ENCODE measurements at regions not wholly inside any gene's neighbourhood (a gene's known extent, or its start where the extent isn't known, plus 50 kb on each side); places are given as distances from the start of the nearest gene placed in this dataset.

DNA sequence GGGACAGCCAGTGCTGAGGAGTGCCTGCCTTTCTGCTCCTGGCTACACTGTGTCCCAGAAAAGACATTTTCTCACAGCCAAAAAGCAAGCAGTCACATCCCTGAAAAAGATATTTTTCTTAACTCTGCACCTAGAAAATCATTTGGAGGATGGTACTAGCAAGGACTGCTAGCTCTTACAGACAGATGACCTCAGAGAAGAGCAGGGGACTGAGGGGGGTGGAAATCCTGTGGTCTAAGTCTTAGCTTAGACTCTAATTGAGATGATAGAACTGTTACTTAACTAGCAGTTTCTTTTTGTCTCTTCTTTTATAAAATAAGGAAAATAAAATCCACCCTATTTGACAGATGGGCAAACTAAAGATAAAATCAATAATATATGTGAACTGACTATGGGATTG lies 152.8 kb downstream of the TMEM200A start:
- TF ChIP-seq GABPA (IDR thresholded peaks at IDR 0.05; ENCODE audit: low read depth) (no peak), POLR2AphosphoS5 (IDR thresholded peaks at IDR 0.05; ENCODE audit: low read depth) (no peak), SPI1 (IDR thresholded peaks at IDR 0.05; ENCODE audit: borderline replicate concordance, low read depth) (no peak)
- TF ChIP-seq, protein P1, sequence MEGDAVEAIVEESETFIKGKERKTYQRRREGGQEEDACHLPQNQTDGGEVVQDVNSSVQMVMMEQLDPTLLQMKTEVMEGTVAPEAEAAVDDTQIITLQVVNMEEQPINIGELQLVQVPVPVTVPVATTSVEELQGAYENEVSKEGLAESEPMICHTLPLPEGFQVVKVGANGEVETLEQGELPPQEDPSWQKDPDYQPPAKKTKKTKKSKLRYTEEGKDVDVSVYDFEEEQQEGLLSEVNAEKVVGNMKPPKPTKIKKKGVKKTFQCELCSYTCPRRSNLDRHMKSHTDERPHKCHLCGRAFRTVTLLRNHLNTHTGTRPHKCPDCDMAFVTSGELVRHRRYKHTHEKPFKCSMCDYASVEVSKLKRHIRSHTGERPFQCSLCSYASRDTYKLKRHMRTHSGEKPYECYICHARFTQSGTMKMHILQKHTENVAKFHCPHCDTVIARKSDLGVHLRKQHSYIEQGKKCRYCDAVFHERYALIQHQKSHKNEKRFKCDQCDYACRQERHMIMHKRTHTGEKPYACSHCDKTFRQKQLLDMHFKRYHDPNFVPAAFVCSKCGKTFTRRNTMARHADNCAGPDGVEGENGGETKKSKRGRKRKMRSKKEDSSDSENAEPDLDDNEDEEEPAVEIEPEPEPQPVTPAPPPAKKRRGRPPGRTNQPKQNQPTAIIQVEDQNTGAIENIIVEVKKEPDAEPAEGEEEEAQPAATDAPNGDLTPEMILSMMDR (IDR thresholded peaks at IDR 0.05; ENCODE audit: insufficient read depth, low read length), result no peak
- TF ChIP-seq, protein P2, sequence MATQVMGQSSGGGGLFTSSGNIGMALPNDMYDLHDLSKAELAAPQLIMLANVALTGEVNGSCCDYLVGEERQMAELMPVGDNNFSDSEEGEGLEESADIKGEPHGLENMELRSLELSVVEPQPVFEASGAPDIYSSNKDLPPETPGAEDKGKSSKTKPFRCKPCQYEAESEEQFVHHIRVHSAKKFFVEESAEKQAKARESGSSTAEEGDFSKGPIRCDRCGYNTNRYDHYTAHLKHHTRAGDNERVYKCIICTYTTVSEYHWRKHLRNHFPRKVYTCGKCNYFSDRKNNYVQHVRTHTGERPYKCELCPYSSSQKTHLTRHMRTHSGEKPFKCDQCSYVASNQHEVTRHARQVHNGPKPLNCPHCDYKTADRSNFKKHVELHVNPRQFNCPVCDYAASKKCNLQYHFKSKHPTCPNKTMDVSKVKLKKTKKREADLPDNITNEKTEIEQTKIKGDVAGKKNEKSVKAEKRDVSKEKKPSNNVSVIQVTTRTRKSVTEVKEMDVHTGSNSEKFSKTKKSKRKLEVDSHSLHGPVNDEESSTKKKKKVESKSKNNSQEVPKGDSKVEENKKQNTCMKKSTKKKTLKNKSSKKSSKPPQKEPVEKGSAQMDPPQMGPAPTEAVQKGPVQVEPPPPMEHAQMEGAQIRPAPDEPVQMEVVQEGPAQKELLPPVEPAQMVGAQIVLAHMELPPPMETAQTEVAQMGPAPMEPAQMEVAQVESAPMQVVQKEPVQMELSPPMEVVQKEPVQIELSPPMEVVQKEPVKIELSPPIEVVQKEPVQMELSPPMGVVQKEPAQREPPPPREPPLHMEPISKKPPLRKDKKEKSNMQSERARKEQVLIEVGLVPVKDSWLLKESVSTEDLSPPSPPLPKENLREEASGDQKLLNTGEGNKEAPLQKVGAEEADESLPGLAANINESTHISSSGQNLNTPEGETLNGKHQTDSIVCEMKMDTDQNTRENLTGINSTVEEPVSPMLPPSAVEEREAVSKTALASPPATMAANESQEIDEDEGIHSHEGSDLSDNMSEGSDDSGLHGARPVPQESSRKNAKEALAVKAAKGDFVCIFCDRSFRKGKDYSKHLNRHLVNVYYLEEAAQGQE (IDR thresholded peaks at IDR 0.05; ENCODE audit: insufficient replicate concordance, low read depth), result no peak
- H3K27ac ChIP-seq (replicated peaks), result no peak overlapping the region
- no peaks in the 10 kb centered on the region for H3K27me3 ChIP-seq (ENCODE audit: insufficient read depth, poor library complexity, severe bottlenecking)
- no peak for DNase-seq (ENCODE audit: low read depth in 1 of 2, low spot score in 1 of 2)
- no peak overlapping the region for H3K4me3 ChIP-seq (replicated peaks; ENCODE audit: insufficient read depth, low read length)

DNA sequence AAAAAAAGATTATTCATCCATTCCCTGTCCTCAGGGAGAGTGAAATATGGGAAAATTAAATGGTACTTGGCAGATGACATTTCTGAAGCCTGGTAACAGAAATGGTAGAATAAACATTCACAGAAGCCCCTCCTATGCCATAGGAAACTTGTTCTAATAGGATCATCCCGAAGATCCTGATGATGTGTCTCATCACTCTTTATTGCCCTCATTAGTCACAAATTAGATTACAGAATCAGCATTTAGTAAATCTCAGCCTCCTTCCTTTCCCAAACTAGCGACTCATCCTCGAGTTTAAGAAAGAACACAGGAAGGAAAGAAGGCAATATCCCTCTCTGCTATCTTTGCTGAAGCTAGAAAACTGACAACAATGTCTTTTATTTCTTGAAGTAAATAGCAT lies 154.4 kb downstream of the TMEM200A start:
- Histone ChIP-seq H3K27ac (replicated peaks) (no peak overlapping the region), H3K27me3 (ENCODE audit: insufficient read depth, poor library complexity, severe bottlenecking) (no peaks in the 10 kb centered on the region), H3K4me3 (replicated peaks; ENCODE audit: insufficient read depth, low read length) (no peak overlapping the region)
- TF ChIP-seq GABPA (IDR thresholded peaks at IDR 0.05; ENCODE audit: low read depth) (no peak), POLR2AphosphoS5 (IDR thresholded peaks at IDR 0.05; ENCODE audit: low read depth) (no peak), SPI1 (IDR thresholded peaks at IDR 0.05; ENCODE audit: borderline replicate concordance, low read depth) (no peak)
- TF ChIP-seq, protein P1 (IDR thresholded peaks at IDR 0.05; ENCODE audit: insufficient read depth, low read length), result no peak
- TF ChIP-seq, protein P2 (IDR thresholded peaks at IDR 0.05; ENCODE audit: insufficient replicate concordance, low read depth), result no peak
- no peak for DNase-seq (ENCODE audit: low read depth in 1 of 2, low spot score in 1 of 2)

GRCh38 chr6:130520801-130521200 lies 155.0 kb downstream of the TMEM200A start:
- Histone ChIP-seq H3K27me3 (ENCODE audit: insufficient read depth, poor library complexity, severe bottlenecking) (no peaks in the 10 kb centered on the region), H3K4me3 (replicated peaks; ENCODE audit: insufficient read depth, low read length) (no peak overlapping the region), H3K27ac (replicated peaks) (no peak overlapping the region)
- no peak for DNase-seq (ENCODE audit: low read depth in 1 of 2, low spot score in 1 of 2)
- TF ChIP-seq, protein P2 (IDR thresholded peaks at IDR 0.05; ENCODE audit: insufficient replicate concordance, low read depth), result no peak
- TF ChIP-seq SPI1 (IDR thresholded peaks at IDR 0.05; ENCODE audit: borderline replicate concordance, low read depth) (no peak), POLR2AphosphoS5 (IDR thresholded peaks at IDR 0.05; ENCODE audit: low read depth) (no peak), GABPA (IDR thresholded peaks at IDR 0.05; ENCODE audit: low read depth) (no peak)
- TF ChIP-seq, protein P1 (IDR thresholded peaks at IDR 0.05; ENCODE audit: insufficient read depth, low read length), result no peak
